ENCODE measurements at regions not wholly inside any gene's neighbourhood (a gene's known extent, or its start where the extent isn't known, plus 50 kb on each side); places are given as distances from the start of the nearest gene placed in this dataset.

GRCh38 chr10:91117505-91117904 is 103.0 kb upstream of the PCGF5 start:
- H3K9me3 Mint-ChIP-seq = no peaks in the 10 kb centered on the region
- H3K4me1 Mint-ChIP-seq = no peaks in the 10 kb centered on the region
- H3K27ac Mint-ChIP-seq = no peak overlapping the region
- no peaks in the 10 kb centered on the region for H3K27me3 Mint-ChIP-seq
- H3K36me3 Mint-ChIP-seq = no peaks in the 10 kb centered on the region
- no peak overlapping the region for H3K4me3 Mint-ChIP-seq

- Mint-ChIP-seq H3K27me3 (no peaks in the 10 kb centered on the region), H3K36me3 (no peaks in the 10 kb centered on the region), H3K4me3 (no peak overlapping the region), H3K27ac (no peak overlapping the region), H3K4me1 (no peaks in the 10 kb centered on the region), H3K9me3 (no peaks in the 10 kb centered on the region)
Observed at GRCh38 chr10:91120348-91120747, 100.1 kb upstream of the PCGF5 start.

- Mint-ChIP-seq H3K4me1 (peaks cover 3% of the 10 kb centered on the region), H3K4me3 (no peak overlapping the region), H3K9me3 (no peaks in the 10 kb centered on the region), H3K36me3 (no peaks in the 10 kb centered on the region), H3K27ac (no peak overlapping the region), H3K27me3 (peaks cover 1% of the 10 kb centered on the region)
Observed at GRCh38 chr10:91123261-91123660, 97.2 kb upstream of the PCGF5 start.

- H3K27me3 Mint-ChIP-seq = peaks cover 1% of the 10 kb centered on the region
- peaks cover 3% of the 10 kb centered on the region for H3K4me1 Mint-ChIP-seq
- no peaks in the 10 kb centered on the region for H3K36me3 Mint-ChIP-seq
- H3K4me3 Mint-ChIP-seq = no peak overlapping the region
- no peak overlapping the region for H3K27ac Mint-ChIP-seq
- no peaks in the 10 kb centered on the region for H3K9me3 Mint-ChIP-seq
Observed at GRCh38 chr10:91124016-91124415, 96.4 kb upstream of the PCGF5 start.

- no peak overlapping the region for H3K4me3 Mint-ChIP-seq
- peaks cover 1% of the 10 kb centered on the region for H3K27me3 Mint-ChIP-seq
- no peaks in the 10 kb centered on the region for H3K9me3 Mint-ChIP-seq
- peaks cover 3% of the 10 kb centered on the region for H3K4me1 Mint-ChIP-seq
- no peaks in the 10 kb centered on the region for H3K36me3 Mint-ChIP-seq
- no peak overlapping the region for H3K27ac Mint-ChIP-seq
Observed at GRCh38 chr10:91126471-91126870, 94.0 kb upstream of the PCGF5 start.

- H3K27me3 Mint-ChIP-seq = peaks cover 1% of the 10 kb centered on the region
- no peak overlapping the region for H3K27ac Mint-ChIP-seq
- no peaks in the 10 kb centered on the region for H3K36me3 Mint-ChIP-seq
- H3K4me3 Mint-ChIP-seq = no peak overlapping the region
- peaks cover 3% of the 10 kb centered on the region for H3K4me1 Mint-ChIP-seq
- H3K9me3 Mint-ChIP-seq = no peaks in the 10 kb centered on the region
Observed at GRCh38 chr10:91127341-91128082, 93.0 kb upstream of the PCGF5 start.

GRCh38 chr10:91135113-91135512 is 85.3 kb upstream of the PCGF5 start:
- Mint-ChIP-seq H3K36me3 (no peaks in the 10 kb centered on the region), H3K27me3 (no peaks in the 10 kb centered on the region), H3K4me1 (no peaks in the 10 kb centered on the region), H3K27ac (no peak overlapping the region), H3K9me3 (no peaks in the 10 kb centered on the region), H3K4me3 (no peak overlapping the region)

- no peaks in the 10 kb centered on the region for H3K9me3 Mint-ChIP-seq
- no peak overlapping the region for H3K27ac Mint-ChIP-seq
- peaks cover 10% of the 10 kb centered on the region for H3K4me1 Mint-ChIP-seq
- no peak overlapping the region for H3K4me3 Mint-ChIP-seq
- H3K36me3 Mint-ChIP-seq = no peaks in the 10 kb centered on the region
- no peaks in the 10 kb centered on the region for H3K27me3 Mint-ChIP-seq
Observed at GRCh38 chr10:91137011-91137643, 83.3 kb upstream of the PCGF5 start.

- Mint-ChIP-seq H3K9me3 (no peaks in the 10 kb centered on the region), H3K4me3 (no peak overlapping the region)
Observed at GRCh38 chr10:91137822-91138221, 82.6 kb upstream of the PCGF5 start.

GRCh38 chr10:91140995-91141549 is 79.4 kb upstream of the PCGF5 start:
- no peaks in the 10 kb centered on the region for H3K9me3 Mint-ChIP-seq
- H3K4me3 Mint-ChIP-seq = no peak overlapping the region
- peaks cover 2% of the 10 kb centered on the region for H3K27me3 Mint-ChIP-seq
- H3K27ac Mint-ChIP-seq = peak overlapping the region; percentile 7
- peaks cover 10% of the 10 kb centered on the region for H3K4me1 Mint-ChIP-seq
- no peaks in the 10 kb centered on the region for H3K36me3 Mint-ChIP-seq

More at GRCh38 chr10:91137822-91138221, 82.6 kb upstream of the PCGF5 start:
- H3K27ac Mint-ChIP-seq = no peak overlapping the region
- no peaks in the 10 kb centered on the region for H3K36me3 Mint-ChIP-seq
- H3K27me3 Mint-ChIP-seq = no peaks in the 10 kb centered on the region
- peaks cover 10% of the 10 kb centered on the region for H3K4me1 Mint-ChIP-seq

- Mint-ChIP-seq H3K9me3 (no peaks in the 10 kb centered on the region), H3K36me3 (no peaks in the 10 kb centered on the region), H3K4me1 (peaks cover 10% of the 10 kb centered on the region), H3K4me3 (no peak overlapping the region), H3K27ac (no peak overlapping the region), H3K27me3 (peaks cover 2% of the 10 kb centered on the region)
Observed at GRCh38 chr10:91144961-91145360, 75.5 kb upstream of the PCGF5 start.

- Mint-ChIP-seq H3K9me3 (no peaks in the 10 kb centered on the region), H3K36me3 (no peaks in the 10 kb centered on the region), H3K4me3 (no peak overlapping the region), H3K4me1 (peaks cover 10% of the 10 kb centered on the region), H3K27me3 (peaks cover 2% of the 10 kb centered on the region), H3K27ac (no peak overlapping the region)
Observed at GRCh38 chr10:91146146-91146545, 74.3 kb upstream of the PCGF5 start.

GRCh38 chr10:91149550-91149949 is 70.9 kb upstream of the PCGF5 start:
- H3K4me1 Mint-ChIP-seq = no peaks in the 10 kb centered on the region
- H3K36me3 Mint-ChIP-seq = no peaks in the 10 kb centered on the region
- H3K27ac Mint-ChIP-seq = no peak overlapping the region
- H3K27me3 Mint-ChIP-seq = no peaks in the 10 kb centered on the region
- H3K9me3 Mint-ChIP-seq = no peaks in the 10 kb centered on the region
- no peak overlapping the region for H3K4me3 Mint-ChIP-seq

- no peak overlapping the region for H3K27ac Mint-ChIP-seq
- H3K36me3 Mint-ChIP-seq = peaks cover 1% of the 10 kb centered on the region
- H3K9me3 Mint-ChIP-seq = no peaks in the 10 kb centered on the region
- no peaks in the 10 kb centered on the region for H3K27me3 Mint-ChIP-seq
- no peak overlapping the region for H3K4me3 Mint-ChIP-seq
- H3K4me1 Mint-ChIP-seq = no peaks in the 10 kb centered on the region
Observed at GRCh38 chr10:91150631-91151030, 69.8 kb upstream of the PCGF5 start.

- H3K9me3 Mint-ChIP-seq = no peaks in the 10 kb centered on the region
- no peak overlapping the region for H3K27ac Mint-ChIP-seq
- no peaks in the 10 kb centered on the region for H3K4me1 Mint-ChIP-seq
- H3K27me3 Mint-ChIP-seq = no peaks in the 10 kb centered on the region
- H3K36me3 Mint-ChIP-seq = peaks cover 1% of the 10 kb centered on the region
- H3K4me3 Mint-ChIP-seq = no peak overlapping the region
Observed at GRCh38 chr10:91153508-91153907, 67.0 kb upstream of the PCGF5 start.

GRCh38 chr10:91154842-91155241 is 65.6 kb upstream of the PCGF5 start:
- H3K27ac Mint-ChIP-seq = no peak overlapping the region
- H3K4me1 Mint-ChIP-seq = no peaks in the 10 kb centered on the region
- no peaks in the 10 kb centered on the region for H3K9me3 Mint-ChIP-seq
- no peak overlapping the region for H3K4me3 Mint-ChIP-seq
- H3K27me3 Mint-ChIP-seq = no peaks in the 10 kb centered on the region
- H3K36me3 Mint-ChIP-seq = peaks cover 1% of the 10 kb centered on the region

Data from activated naive CD4-positive, alpha-beta T cell treated with anti-CD3 and anti-CD28 coated beads, Interleukin-2, amount 50 U/mL, for 24 hours (primary cell).